ENCODE measurements at regions not wholly inside any gene's neighbourhood (a gene's known extent, or its start where the extent isn't known, plus 50 kb on each side); places are given as distances from the start of the nearest gene placed in this dataset.

GRCh38 chr19:29442910-29443309 is 82.9 kb upstream of the VSTM2B start:
- TF ChIP-seq BCL3 (IDR thresholded peaks at IDR 0.05) (no peak), CTCF (IDR thresholded peaks at IDR 0.05) (no peak), HOXA7 (CRISPR knock-in tag; IDR thresholded peaks at IDR 0.05) (no peak), SREBF2 (IDR thresholded peaks at IDR 0.05) (no peak), POLR2A (IDR thresholded peaks at IDR 0.05; ENCODE audit: low read length) (no peak), EHF (CRISPR knock-in tag; IDR thresholded peaks at IDR 0.05) (no peak), REST (IDR thresholded peaks at IDR 0.05) (no peak), EP300 (IDR thresholded peaks at IDR 0.05) (no peak)

Data from A549 (cell line).